ENCODE measurements at regions not wholly inside any gene's neighbourhood (a gene's known extent, or its start where the extent isn't known, plus 50 kb on each side); places are given as distances from the start of the nearest gene placed in this dataset.

GRCh38 chr6:134628154-134628553, 310.2 kb upstream of the SGK1 start:
- no peak for TF ChIP-seq CTCF (IDR thresholded peaks at IDR 0.05)
- no peak for TF ChIP-seq POLR2A (IDR thresholded peaks at IDR 0.05)
